ENCODE measurements at regions not wholly inside any gene's neighbourhood (a gene's known extent, or its start where the extent isn't known, plus 50 kb on each side); places are given as distances from the start of the nearest gene placed in this dataset.

GRCh38 chr10:133035952-133036351 lies 51.8 kb upstream of the ADGRA1 start:
- in situ Hi-C loops (cut with MboI; ENCODE audit: low pct_unique_long_range_greater_than_20kb, low sequenced_read_pairs): no loop called here
- DNase-seq: no peak

- in situ Hi-C loops (cut with MboI; ENCODE audit: low pct_unique_long_range_greater_than_20kb, low sequenced_read_pairs): no loop called here
- DNase-seq: no peak
Observed at GRCh38 chr10:133034762-133035161, 53.0 kb upstream of the ADGRA1 start.

DNA sequence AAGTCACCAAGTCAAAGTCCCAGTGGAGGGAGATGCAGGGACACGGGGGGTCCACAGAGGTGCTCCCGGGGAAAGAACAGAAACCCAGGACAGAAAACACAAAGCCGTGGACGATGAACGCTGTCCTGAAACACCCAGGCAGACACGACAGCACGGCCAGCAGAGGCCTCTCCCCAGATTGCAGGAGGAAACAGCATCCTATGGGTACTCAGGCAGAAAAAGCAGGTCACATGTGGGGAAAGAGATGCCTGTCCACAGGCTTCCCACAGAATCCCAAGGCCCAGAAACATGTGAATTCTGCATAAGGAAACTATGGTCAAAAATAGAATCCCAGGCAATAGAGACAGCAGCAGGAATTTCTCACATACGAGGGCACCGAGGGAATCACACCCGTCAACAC lies 53.6 kb upstream of the ADGRA1 start:
- in situ Hi-C loops (cut with MboI; ENCODE audit: low pct_unique_long_range_greater_than_20kb, low sequenced_read_pairs): no loop called here
- DNase-seq: no peak

DNA sequence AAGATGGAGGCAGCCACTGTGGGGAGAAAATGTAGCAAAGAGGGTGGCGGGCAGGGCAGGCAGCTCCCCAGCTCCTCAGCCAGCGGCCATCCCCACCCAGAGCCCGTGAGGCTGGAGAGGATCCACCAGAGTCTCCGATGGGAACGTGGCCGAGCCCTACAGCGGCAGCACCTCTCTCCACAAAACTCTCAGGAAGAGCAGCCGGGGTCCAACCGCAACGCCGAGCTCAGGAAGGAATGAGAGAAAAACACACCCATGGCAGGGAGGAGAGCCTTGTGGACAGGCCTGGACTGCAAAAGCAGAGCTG lies 54.0 kb upstream of the ADGRA1 start:
- in situ Hi-C loops (cut with MboI; ENCODE audit: low pct_unique_long_range_greater_than_20kb, low sequenced_read_pairs): no loop called here
- DNase-seq: no peak

DNA sequence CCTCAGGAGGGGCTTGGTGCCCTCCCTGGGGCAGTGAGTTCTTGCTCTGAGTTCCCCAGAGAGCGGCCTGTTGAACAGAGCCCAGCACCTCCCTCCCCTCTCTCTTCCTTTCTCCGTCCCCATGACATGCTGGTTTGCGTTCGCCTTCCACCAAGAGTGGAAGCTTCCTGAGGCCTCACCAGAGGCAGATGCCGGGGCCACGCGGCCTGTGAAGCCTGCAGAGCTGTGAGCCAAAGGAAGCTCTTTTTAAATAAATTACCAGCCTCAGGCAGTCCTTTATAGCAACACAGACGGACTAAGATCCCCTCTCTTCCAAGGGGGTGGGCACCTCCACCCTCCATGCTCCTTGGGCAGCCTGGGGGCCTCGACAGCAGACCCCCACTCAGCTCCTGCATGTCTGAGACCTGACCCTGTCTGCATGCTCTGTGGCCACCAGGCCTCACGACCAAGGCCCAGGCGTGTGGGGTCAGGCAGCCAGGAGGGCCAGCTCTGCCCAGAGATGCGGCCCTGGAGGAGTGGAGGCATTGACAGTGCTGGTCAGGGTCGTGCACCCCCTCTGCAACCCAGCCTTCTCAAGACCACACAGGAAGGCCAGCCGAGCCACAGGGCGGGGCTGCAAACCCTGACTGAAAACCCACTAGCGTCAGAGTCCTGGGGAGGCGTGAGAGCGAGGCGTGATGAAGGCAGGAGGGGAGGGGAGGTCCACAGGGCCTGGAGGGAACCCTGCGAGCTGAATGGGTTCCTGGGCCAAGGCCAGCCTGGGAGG lies 54.6 kb upstream of the ADGRA1 start:
- in situ Hi-C loops (cut with MboI; ENCODE audit: low pct_unique_long_range_greater_than_20kb, low sequenced_read_pairs): no loop called here
- DNase-seq: no peak

DNA sequence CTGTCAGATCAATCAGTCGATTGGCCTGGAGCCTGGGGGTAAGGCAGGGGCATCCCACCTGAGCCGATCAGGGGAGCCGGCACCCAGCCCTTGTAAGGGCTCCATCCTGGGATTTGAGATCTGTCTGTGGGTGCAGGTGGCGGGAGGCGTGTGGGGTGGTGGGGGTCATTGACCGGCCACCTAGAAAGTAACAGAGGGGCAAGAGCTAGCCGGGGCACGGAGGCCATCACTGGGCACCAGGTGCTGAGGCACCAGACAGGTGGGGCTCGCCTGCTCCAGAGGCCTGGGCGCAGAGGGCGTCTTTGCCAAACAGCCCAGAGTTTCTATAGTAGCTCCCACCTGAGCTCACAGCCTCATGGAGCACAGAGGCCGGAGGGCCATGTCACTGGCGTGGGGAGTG lies 55.5 kb upstream of the ADGRA1 start:
- in situ Hi-C loops (cut with MboI; ENCODE audit: low pct_unique_long_range_greater_than_20kb, low sequenced_read_pairs): no loop called here
- no peak for DNase-seq

GRCh38 chr10:133031541-133032125 lies 56.1 kb upstream of the ADGRA1 start:
- DNase-seq: no peak
- in situ Hi-C loops (cut with MboI; ENCODE audit: low pct_unique_long_range_greater_than_20kb, low sequenced_read_pairs): no loop called here

DNA sequence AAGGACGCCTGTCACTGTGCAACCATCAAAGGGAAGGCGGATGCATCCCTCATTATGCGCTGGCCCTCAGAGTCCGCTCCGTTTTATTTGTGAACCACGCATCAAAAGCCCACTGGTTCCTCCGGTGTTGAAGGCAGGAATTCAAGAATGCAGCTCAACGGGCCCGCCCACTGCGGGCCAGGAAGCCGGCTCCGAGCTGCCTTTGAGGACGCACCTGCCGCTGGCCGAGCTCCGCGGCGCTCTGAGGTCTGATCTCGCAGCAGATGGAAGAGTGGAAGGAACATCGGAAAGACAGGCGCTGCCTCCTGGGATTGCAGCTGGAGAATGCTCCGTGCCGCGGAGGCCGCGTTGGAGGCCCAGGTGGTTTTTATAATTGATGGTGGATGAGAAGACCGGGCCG lies 56.9 kb upstream of the ADGRA1 start:
- no peak for DNase-seq
- in situ Hi-C loops (cut with MboI; ENCODE audit: low pct_unique_long_range_greater_than_20kb, low sequenced_read_pairs): no loop called here

DNA sequence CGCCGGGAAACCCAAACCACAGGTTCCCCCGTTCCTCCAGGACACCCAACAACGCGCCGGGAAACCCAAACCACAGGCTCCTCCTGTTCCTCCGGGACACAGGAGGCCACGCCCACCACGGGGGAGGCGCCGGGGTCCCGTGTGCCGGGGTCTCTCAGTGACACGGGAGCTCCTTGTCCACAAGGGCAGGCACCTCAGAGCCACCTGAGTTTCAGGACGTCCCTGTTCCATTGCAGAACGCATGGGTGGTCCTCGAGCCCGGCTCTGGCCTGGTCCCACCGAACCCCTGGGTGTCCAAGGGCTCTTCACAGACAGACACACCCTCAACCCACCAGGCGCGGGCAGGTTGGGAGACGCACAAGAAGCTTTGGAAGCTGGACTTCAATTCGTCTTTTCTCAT lies 57.6 kb upstream of the ADGRA1 start:
- DNase-seq: no peak
- in situ Hi-C loops (cut with MboI; ENCODE audit: low pct_unique_long_range_greater_than_20kb, low sequenced_read_pairs): no loop called here

DNA sequence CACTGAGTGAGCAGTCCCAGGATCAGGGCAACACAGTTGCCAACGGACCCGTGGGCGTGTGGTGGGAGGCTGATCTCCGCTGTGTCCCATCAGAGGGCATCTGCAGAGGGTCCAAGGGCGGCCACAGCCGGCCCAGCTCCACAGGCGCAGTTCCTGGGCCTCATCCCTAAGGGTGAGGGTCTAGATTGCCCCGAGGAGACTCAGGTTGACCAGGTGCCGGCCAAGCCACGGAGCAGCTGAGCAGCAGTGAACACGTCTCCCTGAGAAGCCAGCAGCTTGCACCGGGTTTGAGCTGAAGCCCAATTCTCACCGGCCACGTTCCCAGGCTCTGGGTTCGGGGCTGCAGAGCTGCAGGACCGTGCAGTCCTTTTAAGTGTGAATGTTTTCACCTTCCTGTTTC lies 58.8 kb upstream of the ADGRA1 start:
- DNase-seq: no peak
- in situ Hi-C loops (cut with MboI; ENCODE audit: low pct_unique_long_range_greater_than_20kb, low sequenced_read_pairs): no loop called here

- DNase-seq: no peak
- in situ Hi-C loops (cut with MboI; ENCODE audit: low pct_unique_long_range_greater_than_20kb, low sequenced_read_pairs): no loop called here
Observed at GRCh38 chr10:133028158-133028557, 59.6 kb upstream of the ADGRA1 start.

GRCh38 chr10:133027482-133027881 lies 60.2 kb upstream of the ADGRA1 start:
- no peak for DNase-seq
- in situ Hi-C loops (cut with MboI; ENCODE audit: low pct_unique_long_range_greater_than_20kb, low sequenced_read_pairs): no loop called here

DNA sequence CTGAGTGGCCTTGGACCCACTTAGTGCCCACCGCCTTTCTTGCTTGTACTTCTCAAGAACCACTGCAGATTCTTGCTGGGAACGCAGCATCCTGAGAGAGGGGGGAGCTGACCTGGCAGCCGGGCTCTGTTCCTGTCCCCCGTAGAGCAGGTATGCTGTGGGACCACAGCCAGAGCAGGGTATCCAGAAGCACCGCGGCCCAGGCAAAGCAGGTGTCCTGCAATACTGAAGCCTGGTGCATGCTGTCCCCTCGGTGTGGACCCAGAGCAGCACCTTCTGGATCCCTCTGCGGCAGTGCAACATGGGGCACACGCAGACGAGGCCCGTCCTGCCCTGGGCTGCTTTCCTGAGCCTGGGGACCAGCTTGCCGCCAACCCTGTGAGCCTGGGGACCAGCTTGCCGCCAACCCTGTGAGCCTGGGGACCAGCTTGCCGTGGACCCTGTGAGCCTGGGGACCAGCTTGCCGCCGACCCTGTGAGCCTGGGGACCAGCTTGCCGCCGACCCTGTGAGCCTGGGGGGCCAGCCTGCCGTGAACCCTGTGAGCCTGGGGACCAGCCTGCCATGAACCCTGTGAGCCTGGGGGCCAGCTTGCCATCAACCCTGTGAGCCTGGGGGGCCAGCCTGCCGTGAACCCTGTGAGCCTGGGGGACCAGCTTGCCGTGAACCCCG lies 60.9 kb upstream of the ADGRA1 start:
- in situ Hi-C loops (cut with MboI; ENCODE audit: low pct_unique_long_range_greater_than_20kb, low sequenced_read_pairs): no loop called here
- no peak for DNase-seq

- in situ Hi-C loops (cut with MboI; ENCODE audit: low pct_unique_long_range_greater_than_20kb, low sequenced_read_pairs): no loop called here
- no peak for DNase-seq
Observed at GRCh38 chr10:133026171-133026570, 61.6 kb upstream of the ADGRA1 start.

GRCh38 chr10:133025558-133026090 lies 62.1 kb upstream of the ADGRA1 start:
- in situ Hi-C loops (cut with MboI; ENCODE audit: low pct_unique_long_range_greater_than_20kb, low sequenced_read_pairs): no loop called here
- DNase-seq: no peak

DNA sequence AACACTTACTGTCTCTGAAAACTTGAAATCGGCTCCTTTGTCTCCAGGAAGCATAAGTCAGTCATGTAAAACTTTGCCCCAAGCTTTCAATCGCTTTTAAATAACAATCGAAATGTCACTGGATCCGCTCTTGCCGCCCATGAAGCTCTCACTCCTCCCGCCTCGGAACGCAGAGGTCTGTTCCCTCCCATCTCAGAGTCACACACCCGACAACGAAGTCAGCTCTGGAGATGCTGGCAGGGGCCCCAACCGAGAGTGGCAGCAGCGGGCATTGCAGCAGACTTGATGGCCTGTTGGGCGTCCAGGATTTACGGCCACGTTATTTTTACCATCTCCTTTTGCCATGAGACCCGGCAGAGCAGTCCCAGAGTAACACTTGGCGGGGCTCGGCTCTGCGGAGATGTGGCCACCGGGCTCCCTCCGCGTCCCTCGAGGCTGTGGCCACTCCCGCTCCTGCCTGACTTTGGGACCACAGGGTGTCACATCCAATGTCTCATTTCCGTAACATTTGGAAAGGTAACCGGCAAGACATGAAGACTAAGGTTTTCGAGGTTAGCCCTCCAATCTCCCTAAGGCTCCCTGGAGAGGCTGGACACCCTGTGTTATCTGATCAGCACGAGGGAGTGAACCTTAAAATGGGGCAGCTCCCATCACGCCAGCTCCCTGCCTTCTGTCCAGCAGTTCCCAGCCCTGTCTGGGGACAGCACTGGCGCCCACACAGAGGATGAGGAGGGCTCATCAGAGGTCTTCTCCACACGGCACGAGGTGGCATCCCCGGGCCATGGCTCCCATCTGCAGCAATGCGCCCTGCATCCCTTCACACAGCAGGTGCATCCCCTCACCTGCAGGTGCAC lies 62.8 kb upstream of the ADGRA1 start:
- no peak for DNase-seq
- in situ Hi-C loops (cut with MboI; ENCODE audit: low pct_unique_long_range_greater_than_20kb, low sequenced_read_pairs): no loop called here

- in situ Hi-C loops (cut with MboI; ENCODE audit: low pct_unique_long_range_greater_than_20kb, low sequenced_read_pairs): no loop called here
- no peak for DNase-seq
Observed at GRCh38 chr10:133023216-133023843, 64.4 kb upstream of the ADGRA1 start.

GRCh38 chr10:133022776-133023100 lies 65.0 kb upstream of the ADGRA1 start:
- no peak for DNase-seq
- in situ Hi-C loops (cut with MboI; ENCODE audit: low pct_unique_long_range_greater_than_20kb, low sequenced_read_pairs): no loop called here

DNA sequence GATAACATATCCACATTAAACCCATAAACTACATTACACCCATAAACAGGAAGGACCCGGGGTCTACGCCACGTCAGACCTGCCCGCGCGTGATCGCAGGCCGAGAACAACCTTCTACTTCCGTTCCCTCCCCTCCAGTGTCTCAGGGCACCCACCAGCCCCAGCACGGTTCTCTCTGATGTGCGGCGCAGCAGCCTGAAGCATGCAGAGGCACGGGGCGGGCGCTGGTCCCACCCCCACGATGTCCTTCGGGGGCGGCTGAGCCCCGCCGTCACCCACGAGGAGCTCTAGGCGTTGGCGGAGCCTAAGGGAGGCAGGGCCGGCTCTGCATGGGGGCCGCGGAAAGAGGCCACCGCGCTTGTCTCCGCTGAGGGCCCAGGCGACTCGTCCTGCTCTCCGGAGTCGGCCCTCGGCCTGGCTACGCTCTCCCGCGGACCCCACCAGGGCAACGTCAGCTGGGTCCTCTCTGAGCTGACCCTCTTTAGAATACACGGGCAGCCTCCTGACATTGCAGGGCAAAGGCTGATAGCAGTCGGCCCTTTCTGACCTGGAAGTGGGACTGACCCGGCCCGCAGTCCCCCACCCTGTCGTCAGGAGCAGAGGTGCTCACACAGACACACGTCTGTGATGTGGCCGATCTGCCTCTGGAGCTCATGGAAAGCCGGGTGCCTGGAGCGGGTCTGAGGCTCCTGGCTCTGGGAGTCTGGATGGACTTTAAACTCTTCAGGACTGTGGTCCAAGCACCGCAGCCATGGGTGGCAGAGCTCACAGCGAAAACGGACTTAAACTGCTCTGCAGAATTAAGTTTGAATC lies 65.6 kb upstream of the ADGRA1 start:
- in situ Hi-C loops (cut with MboI; ENCODE audit: low pct_unique_long_range_greater_than_20kb, low sequenced_read_pairs): no loop called here
- no peak for DNase-seq

All from KBM-7 (cell line).